Endothelial cell of umbilical vein (primary cell): ENCODE measurements at regions not wholly inside any gene's neighbourhood (a gene's known extent, or its start where the extent isn't known, plus 50 kb on each side); places are given as distances from the start of the nearest gene placed in this dataset.

ENCODE experiments used
- BruUV-seq: library from RNA; stranded (reverse); fragments of 400-500 nt; replicated peaks from 2 replicates; lab custom pipeline; 2021; lab: Mats Ljungman, UMichigan
- CTCF ChIA-PET: fragments of 300-600, 350-600 bp; sonication (Branson Sonifier 250); formaldehyde crosslinking; loops from one replicate; lab custom pipeline; 2021; ENCODE audit warnings: antibody characterized with exemption, inconsistent platforms; lab: Charles Lee
- POLR2A ChIA-PET: fragments of 300-600, 350-600 bp; sonication (Branson Sonifier 250); formaldehyde crosslinking; loops from one replicate; lab custom pipeline; 2021; ENCODE audit warnings: antibody characterized with exemption, inconsistent platforms; lab: Charles Lee
- DNase-seq: peaks from one replicate; pipeline ENCODE4 v3.0.0-alpha.2; 2011; ENCODE audit warnings: low read depth, low spot score
- FAIRE-seq: peaks from 2 replicates; lab custom pipeline; 2011; peaks lifted over from hg19 to GRCh38; lab: Jason Lieb, UNC
- H2AFZ ChIP-seq: 2 replicates; pipeline ENCODE4 v1.6.0; 2012; ENCODE audit warnings: low read depth, low read length, control low read depth, inconsistent platforms
- H3K27ac ChIP-seq: 2 replicates; pipeline ENCODE4 v1.5.1; 2011; ENCODE audit warnings: low read depth, mild to moderate bottlenecking, control low read depth, low read length, moderate library complexity; ENCODE audit not compliant: insufficient read depth
- H3K27me3 ChIP-seq, 2 experiments: 2 replicates each; pipeline versions ENCODE4 v1.6.0 to v1.6.1; 2011; ENCODE audit warnings: low read length in 2 of 2, mixed read lengths in 1 of 2; ENCODE audit not compliant: control insufficient read depth in 2 of 2, insufficient read depth in 2 of 2
- H3K36me3 ChIP-seq, 2 experiments: 2 replicates in 1 of 2; 3 replicates in 1 of 2; pipeline ENCODE4 v1.5.1; 2011; ENCODE audit warnings: low read length in 2 of 2, mild to moderate bottlenecking in 1 of 2, moderate library complexity in 1 of 2; ENCODE audit not compliant: control insufficient read depth in 2 of 2, insufficient read depth in 2 of 2; ENCODE audit errors: extremely low read depth in 1 of 2
- H3K4me1 ChIP-seq: 3 replicates; pipeline ENCODE4 v1.5.1; 2011; ENCODE audit warnings: mild to moderate bottlenecking, low read length; ENCODE audit not compliant: control insufficient read depth, insufficient read depth; ENCODE audit errors: extremely low read depth
- H3K4me2 ChIP-seq: 2 replicates; pipeline ENCODE4 v1.6.1; 2011; ENCODE audit warnings: low read length, control low read depth, mixed read lengths; ENCODE audit not compliant: insufficient read depth
- H3K4me3 ChIP-seq, 3 experiments: fragments of 200-600 bp in 1 of 3; sonication (generic), shearing (Covaris generic) in 1 of 3; replicated peaks in 1 of 3; 2 replicates each; pipeline ENCODE4 v1.5.1; 2011 to 2016; ENCODE audit warnings: control low read depth in 3 of 3, low read length in 3 of 3, mild to moderate bottlenecking in 2 of 3, inconsistent platforms in 1 of 3, low read depth in 1 of 3, moderate library complexity in 1 of 3; ENCODE audit not compliant: insufficient read depth in 1 of 3
- H3K79me2 ChIP-seq: 2 replicates; pipeline ENCODE4 v1.6.0; 2012; ENCODE audit warnings: low read length, inconsistent platforms; ENCODE audit not compliant: control insufficient read depth, insufficient read depth
- H3K9ac ChIP-seq: replicated peaks from 2 replicates; pipeline ENCODE3; 2011; ENCODE audit warnings: low read length, control low read depth; ENCODE audit not compliant: insufficient read depth; ENCODE audit errors: extremely low read depth
- H3K9me1 ChIP-seq: replicated peaks from 3 replicates; pipeline ENCODE4 v1.6.0; 2011; ENCODE audit warnings: mild to moderate bottlenecking, low read length; ENCODE audit not compliant: control insufficient read depth, insufficient read depth; ENCODE audit errors: extremely low read depth
- H3K9me3 ChIP-seq: replicated peaks from 2 replicates; pipeline ENCODE4 v1.5.1; 2012; ENCODE audit warnings: low read length, inconsistent platforms; ENCODE audit not compliant: control insufficient read depth, insufficient read depth
- H4K20me1 ChIP-seq: replicated peaks from 2 replicates; pipeline ENCODE3; 2011; ENCODE audit warnings: mild to moderate bottlenecking, low read length; ENCODE audit not compliant: control insufficient read depth, insufficient read depth; ENCODE audit errors: extremely low read depth
- CTCF ChIP-seq, 2 donors: IDR thresholded peaks; 1 replicate in 1 of 2; 2 replicates in 1 of 2; pipeline ENCODE4 v1.5.1; 2011; ENCODE audit warnings: low read length in 2 of 2, mild to moderate bottlenecking in 2 of 2, moderate library complexity in 2 of 2, control low read depth in 1 of 2, inconsistent platforms in 1 of 2, low read depth in 1 of 2; ENCODE audit not compliant: insufficient read depth in 1 of 2; ENCODE audit errors: extremely low read depth in 1 of 2
- EZH2 ChIP-seq: IDR thresholded peaks from 2 replicates; pipeline ENCODE4 v1.6.1; 2012; ENCODE audit warnings: borderline replicate concordance, low read depth, mild to moderate bottlenecking, moderate library complexity, low read length, inconsistent platforms; ENCODE audit not compliant: severe bottlenecking
- GATA2 ChIP-seq: IDR thresholded peaks from 2 replicates; pipeline ENCODE4 v1.7.0; 2011; ENCODE audit warnings: low read depth, mild to moderate bottlenecking, moderate library complexity, mixed read lengths, low read length; ENCODE audit not compliant: insufficient read length, insufficient read depth
- JUN ChIP-seq: IDR thresholded peaks from 2 replicates; pipeline ENCODE4 v1.6.1; 2011; ENCODE audit warnings: borderline replicate concordance, low read depth; ENCODE audit not compliant: insufficient read length, insufficient read depth
- POLR2A ChIP-seq: IDR thresholded peaks from 2 replicates; pipeline ENCODE4 v1.6.1; 2012; ENCODE audit warnings: low read depth, mild to moderate bottlenecking, control low read depth, low read length
- POLR2AphosphoS5 ChIP-seq: IDR thresholded peaks from 2 replicates; pipeline ENCODE4 v1.6.1; 2012; ENCODE audit warnings: low read depth, mild to moderate bottlenecking, control low read depth, low read length, moderate library complexity; ENCODE audit not compliant: insufficient read depth
- dilution Hi-C: fragments of 300-500 bp; cut with MboI; formaldehyde crosslinking; loops from one replicate; pipeline ENCODE4 v1.15.0; 2019; ENCODE audit warnings: low sequenced_read_pairs; ENCODE audit not compliant: extremely low pct_ligation_motif_present
- intact Hi-C: fragments of 100-400 bp; cut with micrococcal nuclease; formaldehyde crosslinking; loops from one replicate; pipeline ENCODE4 v1.10.0; 2022
- TF ChIP-seq, protein P1 (sequence below): IDR thresholded peaks from 2 replicates; pipeline ENCODE4 v1.6.1; 2011; ENCODE audit not compliant: insufficient read depth, insufficient read length

DNA sequence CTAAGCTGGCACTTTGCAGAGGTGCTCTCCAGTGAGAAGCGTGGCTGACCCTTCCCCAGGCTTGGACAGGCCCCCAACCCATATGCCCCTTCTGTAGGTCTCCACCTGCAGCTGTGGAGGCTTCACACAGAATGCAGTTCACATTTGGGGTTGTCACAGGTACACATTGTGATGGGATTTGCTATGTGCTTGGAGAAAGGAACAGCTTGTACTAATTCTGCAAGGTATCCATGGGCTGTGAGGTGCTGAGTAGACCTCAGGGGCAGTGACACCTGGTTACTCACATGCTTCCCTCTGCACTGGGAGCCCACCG is 188.9 kb downstream of the CXCL12 start:
- dilution Hi-C loops = no loop called here
- H4K20me1 ChIP-seq = no peaks in the 10 kb centered on the region
- no peaks in the 10 kb centered on the region for H3K36me3 ChIP-seq
- H3K9me1 ChIP-seq = no peaks in the 10 kb centered on the region
- H3K4me1 ChIP-seq = no peaks in the 10 kb centered on the region
- H3K4me3 ChIP-seq = no peak overlapping the region
- H3K9ac ChIP-seq = no peak overlapping the region
- intact Hi-C loops = no loop called here
- no peaks in the 10 kb centered on the region for H3K79me2 ChIP-seq
- H3K27me3 ChIP-seq = no peaks in the 10 kb centered on the region
- H2AFZ ChIP-seq = no peak overlapping the region
- no TSS peak for BruUV-seq
- H3K9me3 ChIP-seq = no peaks in the 10 kb centered on the region
- no peak for TF ChIP-seq POLR2AphosphoS5
- no peak for TF ChIP-seq JUN
- TF ChIP-seq POLR2A = no peak
- TF ChIP-seq EZH2 = no peak
- TF ChIP-seq GATA2 = no peak
- TF ChIP-seq, protein P1, sequence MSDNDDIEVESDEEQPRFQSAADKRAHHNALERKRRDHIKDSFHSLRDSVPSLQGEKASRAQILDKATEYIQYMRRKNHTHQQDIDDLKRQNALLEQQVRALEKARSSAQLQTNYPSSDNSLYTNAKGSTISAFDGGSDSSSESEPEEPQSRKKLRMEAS = no peak
- TF ChIP-seq CTCF (IDR thresholded peaks at IDR 0.05; ENCODE audit: extremely low read depth in 1 of 2, insufficient read depth in 1 of 2, low read depth in 1 of 2, low read length in 2 of 2) = no peak
- ChIA-PET CTCF (no interaction called here), POLR2A (no interaction called here)
- H3K4me2 ChIP-seq = no peak overlapping the region
- no peak for FAIRE-seq
- DNase-seq = no peak
- no peak overlapping the region for H3K27ac ChIP-seq
